ENCODE measurements at regions not wholly inside any gene's neighbourhood (a gene's known extent, or its start where the extent isn't known, plus 50 kb on each side); places are given as distances from the start of the nearest gene placed in this dataset.

- Histone ChIP-seq H3K36me3 (ENCODE audit: insufficient read depth, low read length) (no peaks in the 10 kb centered on the region), H2AFZ (ENCODE audit: low read depth, low read length) (no peak overlapping the region), H3K4me2 (ENCODE audit: low read length) (no peak overlapping the region), H3K27me3 (ENCODE audit: insufficient read depth, low read length) (no peaks in the 10 kb centered on the region), H3K4me3 (ENCODE audit: insufficient read depth, low read depth, low read length) (no peak overlapping the region), H3K9ac (ENCODE audit: low read length) (no peak overlapping the region), H4K20me1 (ENCODE audit: insufficient read depth, low read length) (no peaks in the 10 kb centered on the region), H3K4me1 (ENCODE audit: insufficient read depth, low read length) (no peaks in the 10 kb centered on the region), H3K27ac (ENCODE audit: low read depth, low read length) (no peak overlapping the region), H3K79me2 (ENCODE audit: insufficient read depth, low read length) (no peaks in the 10 kb centered on the region), H3K9me3 (ENCODE audit: insufficient read depth, low read depth, low read length) (no peaks in the 10 kb centered on the region)
- Mint-ChIP-seq H3K4me3 (ENCODE audit: unreplicated experiment) (no peak overlapping the region), H3K9me3 (ENCODE audit: unreplicated experiment) (peaks cover 5% of the 10 kb centered on the region), H3K36me3 (ENCODE audit: low read depth, unreplicated experiment) (no peaks in the 10 kb centered on the region), H3K27me3 (ENCODE audit: low read depth, unreplicated experiment) (peaks cover 2% of the 10 kb centered on the region), H3K27ac (ENCODE audit: unreplicated experiment) (no peak overlapping the region), H3K4me1 (ENCODE audit: low read depth, unreplicated experiment) (peaks cover 9% of the 10 kb centered on the region)
- DNase-seq (ENCODE audit: low read depth) (peak; percentile 70), FAIRE-seq (peak; percentile 47)
- TF ChIP-seq EZH2 (IDR thresholded peaks at IDR 0.05; ENCODE audit: insufficient read depth, low read length): no peak
- no peak for TF ChIP-seq CTCF (IDR thresholded peaks at IDR 0.05; ENCODE audit: insufficient read depth, low read depth, low read length)
These were observed 77.0 kb upstream of the TSC22D1 start for GRCh38 chr13:44652962-44653660.

- TF ChIP-seq EZH2 (IDR thresholded peaks at IDR 0.05; ENCODE audit: insufficient read depth, low read length): no peak
- TF ChIP-seq CTCF (IDR thresholded peaks at IDR 0.05; ENCODE audit: insufficient read depth, low read depth, low read length): no peak
- Histone ChIP-seq H4K20me1 (ENCODE audit: insufficient read depth, low read length) (no peaks in the 10 kb centered on the region), H3K27ac (ENCODE audit: low read depth, low read length) (no peak overlapping the region), H3K4me1 (ENCODE audit: insufficient read depth, low read length) (no peaks in the 10 kb centered on the region), H3K79me2 (ENCODE audit: insufficient read depth, low read length) (no peaks in the 10 kb centered on the region), H3K9me3 (ENCODE audit: insufficient read depth, low read depth, low read length) (no peaks in the 10 kb centered on the region), H3K27me3 (ENCODE audit: insufficient read depth, low read length) (no peaks in the 10 kb centered on the region), H2AFZ (ENCODE audit: low read depth, low read length) (no peak overlapping the region), H3K36me3 (ENCODE audit: insufficient read depth, low read length) (no peaks in the 10 kb centered on the region), H3K9ac (ENCODE audit: low read length) (no peak overlapping the region), H3K4me3 (ENCODE audit: insufficient read depth, low read depth, low read length) (no peak overlapping the region), H3K4me2 (ENCODE audit: low read length) (no peak overlapping the region)
- peaks cover 9% of the 10 kb centered on the region for H3K4me1 Mint-ChIP-seq (ENCODE audit: low read depth, unreplicated experiment)
- no peak overlapping the region for H3K4me3 Mint-ChIP-seq (ENCODE audit: unreplicated experiment)
- peaks cover 5% of the 10 kb centered on the region for H3K9me3 Mint-ChIP-seq (ENCODE audit: unreplicated experiment)
- FAIRE-seq (no peak), DNase-seq (ENCODE audit: low read depth) (no peak)
- H3K36me3 Mint-ChIP-seq (ENCODE audit: low read depth, unreplicated experiment): no peaks in the 10 kb centered on the region
- peaks cover 2% of the 10 kb centered on the region for H3K27me3 Mint-ChIP-seq (ENCODE audit: low read depth, unreplicated experiment)
- no peak overlapping the region for H3K27ac Mint-ChIP-seq (ENCODE audit: unreplicated experiment)
These were observed 76.0 kb upstream of the TSC22D1 start for GRCh38 chr13:44652168-44652567.

GRCh38 chr13:44651724-44652123 lies 75.6 kb upstream of the TSC22D1 start:
- no peaks in the 10 kb centered on the region for H3K36me3 ChIP-seq (ENCODE audit: insufficient read depth, low read length)
- no peak overlapping the region for H3K4me3 Mint-ChIP-seq (ENCODE audit: unreplicated experiment)
- no peaks in the 10 kb centered on the region for H3K4me1 ChIP-seq (ENCODE audit: insufficient read depth, low read length)
- no peak overlapping the region for H3K27ac ChIP-seq (ENCODE audit: low read depth, low read length)
- FAIRE-seq (no peak), DNase-seq (ENCODE audit: low read depth) (no peak)
- H3K27me3 Mint-ChIP-seq (ENCODE audit: low read depth, unreplicated experiment): peaks cover 2% of the 10 kb centered on the region
- H3K9me3 Mint-ChIP-seq (ENCODE audit: unreplicated experiment): peaks cover 5% of the 10 kb centered on the region
- H3K4me3 ChIP-seq (ENCODE audit: insufficient read depth, low read depth, low read length): no peak overlapping the region
- H3K27ac Mint-ChIP-seq (ENCODE audit: unreplicated experiment): no peak overlapping the region
- H3K36me3 Mint-ChIP-seq (ENCODE audit: low read depth, unreplicated experiment): no peaks in the 10 kb centered on the region
- no peak overlapping the region for H2AFZ ChIP-seq (ENCODE audit: low read depth, low read length)
- no peak for TF ChIP-seq EZH2 (IDR thresholded peaks at IDR 0.05; ENCODE audit: insufficient read depth, low read length)
- TF ChIP-seq CTCF (IDR thresholded peaks at IDR 0.05; ENCODE audit: insufficient read depth, low read depth, low read length): no peak
- no peaks in the 10 kb centered on the region for H4K20me1 ChIP-seq (ENCODE audit: insufficient read depth, low read length)
- no peaks in the 10 kb centered on the region for H3K9me3 ChIP-seq (ENCODE audit: insufficient read depth, low read depth, low read length)
- no peaks in the 10 kb centered on the region for H3K79me2 ChIP-seq (ENCODE audit: insufficient read depth, low read length)
- H3K4me1 Mint-ChIP-seq (ENCODE audit: low read depth, unreplicated experiment): peaks cover 9% of the 10 kb centered on the region
- H3K9ac ChIP-seq (ENCODE audit: low read length): no peak overlapping the region
- H3K4me2 ChIP-seq (ENCODE audit: low read length): no peak overlapping the region
- H3K27me3 ChIP-seq (ENCODE audit: insufficient read depth, low read length): no peaks in the 10 kb centered on the region
